H1 (cell line): ENCODE measurements at regions not wholly inside any gene's neighbourhood (a gene's known extent, or its start where the extent isn't known, plus 50 kb on each side); places are given as distances from the start of the nearest gene placed in this dataset.

Experiments
- CTCF ChIA-PET: fragments of 300-600 bp; sonication (Branson Sonifier 250); formaldehyde crosslinking; loops from one replicate; lab custom pipeline; 2021; ENCODE audit not compliant: partially characterized antibody; lab: Charles Lee
- POLR2A ChIA-PET: fragments of 300-600 bp; sonication (Branson Sonifier 250); formaldehyde crosslinking; loops from one replicate; lab custom pipeline; 2021; ENCODE audit warnings: inconsistent platforms; ENCODE audit not compliant: partially characterized antibody; lab: Charles Lee
- DNase-seq, 2 experiments: peaks; one replicate each; pipeline versions ENCODE4 v3.0.0 to v3.0.0-alpha.2; 2010 to 2022; ENCODE audit warnings: low spot score in 2 of 2, low read depth in 1 of 2, mixed read lengths in 1 of 2
- FAIRE-seq: peaks from 2 replicates; lab custom pipeline; 2011; peaks lifted over from hg19 to GRCh38; lab: Jason Lieb, UNC
- H2AFZ ChIP-seq: 2 replicates; pipeline ENCODE4 v1.8.1; 2012; ENCODE audit warnings: low read length, inconsistent platforms
- H2AK5ac ChIP-seq: 2 replicates; pipeline ENCODE4 v1.6.1; 2013; ENCODE audit warnings: low read depth, low read length
- H2BK120ac ChIP-seq: replicated peaks from 2 replicates; pipeline ENCODE3; 2013; ENCODE audit warnings: low read depth, low read length, inconsistent platforms
- H2BK12ac ChIP-seq: 2 replicates; pipeline ENCODE4 v1.6.1; 2013; ENCODE audit warnings: low read depth, low read length
- H2BK15ac ChIP-seq: 2 replicates; pipeline ENCODE4 v1.6.1; 2013; ENCODE audit warnings: low read length
- H2BK20ac ChIP-seq: 2 replicates; pipeline ENCODE4 v1.6.1; 2013; ENCODE audit warnings: low read length
- H2BK5ac ChIP-seq: 2 replicates; pipeline ENCODE4 v1.6.1; 2013; ENCODE audit warnings: low read depth, low read length
- H3K14ac ChIP-seq: 2 replicates; pipeline ENCODE4 v1.6.1; 2013; ENCODE audit warnings: inconsistent platforms; ENCODE audit not compliant: insufficient read length
- H3K18ac ChIP-seq: 2 replicates; pipeline ENCODE4 v1.6.1; 2013; ENCODE audit warnings: low read length; ENCODE audit errors: extremely low read depth
- H3K23ac ChIP-seq: 2 replicates; pipeline ENCODE4 v1.6.1; 2013; ENCODE audit warnings: inconsistent platforms; ENCODE audit not compliant: insufficient read length
- H3K23me2 ChIP-seq: 2 replicates; pipeline ENCODE4 v1.6.1; 2013; ENCODE audit warnings: low read depth, low read length
- H3K27ac ChIP-seq: 2 replicates; pipeline ENCODE4 v1.6.1; 2011; ENCODE audit warnings: low read depth, low read length, inconsistent platforms
- H3K27me3 ChIP-seq, 4 experiments: replicated peaks in 1 of 4; 1 replicate in 1 of 4; 2 replicates in 3 of 4; pipeline versions ENCODE4 v1.6.1 to v1.8.1; 2011 to 2013; ENCODE audit warnings: low read length in 3 of 4, mild to moderate bottlenecking in 3 of 4, inconsistent platforms in 2 of 4, mixed read lengths in 2 of 4, moderate library complexity in 1 of 4; ENCODE audit not compliant: control insufficient read depth in 3 of 4, insufficient read depth in 3 of 4; ENCODE audit errors: extremely low read depth in 1 of 4
- H3K36me3 ChIP-seq, 4 experiments: 2 replicates each; pipeline versions ENCODE4 v1.6.1 to v1.8.1; 2011 to 2013; ENCODE audit warnings: mild to moderate bottlenecking in 4 of 4, low read length in 3 of 4, moderate library complexity in 2 of 4, control low read depth in 1 of 4, inconsistent platforms in 1 of 4; ENCODE audit not compliant: insufficient read depth in 4 of 4, control insufficient read depth in 2 of 4
- H3K4ac ChIP-seq: replicated peaks from 2 replicates; pipeline ENCODE3; 2013; ENCODE audit warnings: low read length, low read depth, mixed read lengths, inconsistent platforms; ENCODE audit not compliant: insufficient read length
- H3K4me1 ChIP-seq, 4 experiments: replicated peaks in 1 of 4; 1 replicate in 1 of 4; 2 replicates in 3 of 4; pipeline versions ENCODE4 v1.6.1 to v1.8.1; 2011 to 2013; ENCODE audit warnings: low read length in 3 of 4, inconsistent platforms in 2 of 4, mixed read lengths in 1 of 4; ENCODE audit not compliant: insufficient read depth in 4 of 4, control insufficient read depth in 3 of 4
- H3K4me2 ChIP-seq, 2 experiments: 2 replicates each; pipeline versions ENCODE4 v1.6.1 to v1.8.1; 2011 to 2013; ENCODE audit warnings: low read depth in 2 of 2, low read length in 2 of 2, control low read depth in 1 of 2, inconsistent platforms in 1 of 2, mild to moderate bottlenecking in 1 of 2; ENCODE audit not compliant: insufficient read depth in 1 of 2
- H3K4me3 ChIP-seq, 4 experiments: fragments of 200-600, 300-600 bp in 1 of 4; sonication (generic), shearing (Covaris generic), sonication (Bioruptor Twin) in 1 of 4; 2 replicates each; pipeline versions ENCODE4 v1.5.1 to v1.8.1; 2011 to 2016; ENCODE audit warnings: low read length in 4 of 4, low read depth in 3 of 4, control low read depth in 2 of 4, inconsistent platforms in 2 of 4, mild to moderate bottlenecking in 2 of 4, mixed read lengths in 1 of 4, moderate library complexity in 1 of 4; ENCODE audit not compliant: insufficient read depth in 2 of 4; ENCODE audit errors: extremely low read depth in 1 of 4
- H3K56ac ChIP-seq: replicated peaks from 2 replicates; pipeline ENCODE3; 2013; ENCODE audit warnings: low read depth, mild to moderate bottlenecking, mixed read lengths, low read length, inconsistent platforms; ENCODE audit not compliant: insufficient read length
- H3K79me1 ChIP-seq: 2 replicates; pipeline ENCODE4 v1.6.1; 2013; ENCODE audit warnings: low read depth, low read length, control low read depth
- H3K79me2 ChIP-seq, 2 experiments: 2 replicates each; pipeline versions ENCODE4 v1.6.1 to v1.8.1; 2012 to 2013; ENCODE audit warnings: low read length in 2 of 2, mild to moderate bottlenecking in 2 of 2, inconsistent platforms in 1 of 2; ENCODE audit not compliant: insufficient read depth in 2 of 2, control insufficient read depth in 1 of 2
- H3K9ac ChIP-seq, 4 experiments: replicated peaks in 1 of 4; 1 replicate in 1 of 4; 2 replicates in 3 of 4; pipeline versions ENCODE4 v1.6.1 to v1.8.1; 2011 to 2013; ENCODE audit warnings: low read depth in 3 of 4, low read length in 3 of 4, control low read depth in 2 of 4, mild to moderate bottlenecking in 2 of 4, moderate library complexity in 2 of 4, inconsistent platforms in 1 of 4; ENCODE audit errors: extremely low read depth in 1 of 4
- H3K9me3 ChIP-seq, 2 experiments: 2 replicates each; pipeline versions ENCODE4 v1.6.1 to v1.8.1; 2012 to 2013; ENCODE audit warnings: mild to moderate bottlenecking in 2 of 2, moderate library complexity in 2 of 2, control low read depth in 1 of 2, inconsistent platforms in 1 of 2, low read depth in 1 of 2, low read length in 1 of 2, mixed read lengths in 1 of 2; ENCODE audit not compliant: insufficient read depth in 2 of 2
- H4K20me1 ChIP-seq, 2 experiments: replicated peaks in 1 of 2; 2 replicates each; pipeline versions ENCODE3 to v1.8.1; 2011 to 2013; ENCODE audit warnings: inconsistent platforms in 2 of 2, low read length in 2 of 2, mild to moderate bottlenecking in 1 of 2; ENCODE audit not compliant: insufficient read depth in 2 of 2, control insufficient read depth in 1 of 2
- H4K5ac ChIP-seq: 2 replicates; pipeline ENCODE4 v1.6.1; 2013; ENCODE audit warnings: low read length, low read depth, mixed read lengths, inconsistent platforms; ENCODE audit not compliant: insufficient read length
- H4K8ac ChIP-seq: 2 replicates; pipeline ENCODE4 v1.8.0; 2013; ENCODE audit warnings: mild to moderate bottlenecking, moderate library complexity, low read length, inconsistent platforms; ENCODE audit not compliant: insufficient read depth; ENCODE audit errors: extremely low read depth
- H4K91ac ChIP-seq: replicated peaks from 2 replicates; pipeline ENCODE3; 2013; ENCODE audit warnings: low read length, mixed read lengths, inconsistent platforms; ENCODE audit not compliant: insufficient read length
- BRCA1 ChIP-seq: IDR thresholded peaks from 2 replicates; pipeline ENCODE4 v1.6.1; 2012; ENCODE audit warnings: low read depth, low read length, improper control_type of control experiment
- CEBPB ChIP-seq: IDR thresholded peaks from 2 replicates; pipeline ENCODE4 v1.6.1; 2012; ENCODE audit warnings: low read depth, low read length
- CTBP2 ChIP-seq: IDR thresholded peaks from 2 replicates; pipeline ENCODE4 v1.7.0; 2011; ENCODE audit warnings: borderline replicate concordance, mild to moderate bottlenecking, moderate library complexity, mixed read lengths, low read length; ENCODE audit not compliant: insufficient read depth, insufficient read length
- EP300 ChIP-seq, 2 experiments: IDR thresholded peaks; 1 replicate in 1 of 2; 2 replicates in 1 of 2; pipeline ENCODE4 v1.6.1; 2011 to 2012; ENCODE audit warnings: low read depth in 2 of 2, low read length in 2 of 2, mild to moderate bottlenecking in 2 of 2, borderline replicate concordance in 1 of 2, inconsistent platforms in 1 of 2, moderate library complexity in 1 of 2
- FOSL1 ChIP-seq: IDR thresholded peaks from 2 replicates; pipeline ENCODE4 v1.6.1; 2011; ENCODE audit warnings: mild to moderate bottlenecking, low read depth, low read length, moderate library complexity; ENCODE audit not compliant: insufficient read depth
- NANOG ChIP-seq: IDR thresholded peaks from 2 replicates; pipeline ENCODE4 v1.6.1; 2011; ENCODE audit warnings: low read length, low read depth, mild to moderate bottlenecking, inconsistent platforms; ENCODE audit not compliant: insufficient read depth, poor library complexity, severe bottlenecking
- POLR2AphosphoS5 ChIP-seq: IDR thresholded peaks from 2 replicates; pipeline ENCODE4 v1.6.1; 2011; ENCODE audit warnings: low read depth, low read length
- RAD21 ChIP-seq, 2 experiments: IDR thresholded peaks in 1 of 2; conservative IDR thresholded peaks in 1 of 2; 2 replicates each; pipeline ENCODE4 v1.6.1; 2011; ENCODE audit warnings: low read depth in 2 of 2, low read length in 2 of 2, improper control_type of control experiment in 1 of 2, inconsistent platforms in 1 of 2, mild to moderate bottlenecking in 1 of 2, moderate library complexity in 1 of 2
- SAP30 ChIP-seq: fragments of 300-600 bp; sonication (generic); IDR thresholded peaks from 2 replicates; pipeline ENCODE4 v1.7.1; 2012; ENCODE audit warnings: low read length, moderate library complexity, mild to moderate bottlenecking, inconsistent platforms; ENCODE audit not compliant: insufficient read depth, insufficient replicate concordance
- SP2 ChIP-seq: IDR thresholded peaks from 2 replicates; pipeline ENCODE4 v1.6.1; 2012; ENCODE audit warnings: mild to moderate bottlenecking, low read length, inconsistent platforms
- SUZ12 ChIP-seq: fragments of 200-600 bp; sonication (generic); IDR thresholded peaks from 2 replicates; pipeline ENCODE4 v1.6.1; 2012; ENCODE audit warnings: mild to moderate bottlenecking, inconsistent platforms, low read length, moderate library complexity, mixed read lengths
- WGBS, 2 experiments: shearing (Covaris generic) in 1 of 2; methylation state at CpG; one replicate each; pipeline versions ENCODE4 v1.1.6 to v1.1.7; 2013 to 2015; ENCODE audit warnings: low lambda C conversion rate in 2 of 2, mixed read lengths in 2 of 2, inconsistent platforms in 1 of 2, low coverage in 1 of 2, missing lambda C conversion rate in 1 of 2; ENCODE audit not compliant: insufficient replicate concordance in 2 of 2, insufficient coverage in 1 of 2, insufficient read length in 1 of 2; ENCODE audit errors: extremely low coverage in 1 of 2, missing lambda C conversion rate in 1 of 2; 5-methylcytosine and 5-hydroxymethylcytosine counted together
- TF ChIP-seq, protein P1 (sequence below): IDR thresholded peaks from 2 replicates; pipeline ENCODE4 v1.6.1; 2011; ENCODE audit warnings: low read depth, mild to moderate bottlenecking, low read length; ENCODE audit not compliant: insufficient read depth

DNA sequence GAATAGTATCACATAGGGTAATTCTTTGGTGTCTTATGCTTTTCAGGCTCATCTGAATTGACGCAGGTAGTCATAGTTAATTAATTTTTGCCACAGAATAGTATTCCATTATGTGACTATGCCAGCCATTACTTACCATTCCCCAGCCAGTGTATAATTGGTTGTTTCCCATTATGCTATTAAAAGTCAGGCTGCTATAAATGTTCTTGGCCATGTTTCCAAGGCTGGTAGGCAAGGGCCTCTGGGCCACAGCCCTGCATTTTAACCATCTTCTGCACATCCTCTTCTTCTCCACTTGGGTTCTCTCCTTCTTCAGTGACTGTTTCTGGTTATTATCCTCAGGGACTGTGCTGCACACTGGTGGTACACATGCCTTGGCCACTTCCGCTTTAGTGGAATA is 190.9 kb downstream of the ADAMTS15 start:
- Histone ChIP-seq H3K4ac (no peak overlapping the region), H4K8ac (no peak overlapping the region), H3K27ac (no peak overlapping the region), H3K36me3 (no peaks in the 10 kb centered on the region), H2BK15ac (no peak overlapping the region), H3K4me3 (no peak overlapping the region), H3K18ac (no peak overlapping the region), H3K23me2 (no peaks in the 10 kb centered on the region), H4K5ac (no peak overlapping the region), H3K56ac (no peak overlapping the region), H3K23ac (no peak overlapping the region), H4K91ac (no peak overlapping the region), H3K14ac (no peak overlapping the region), H3K27me3 (no peaks in the 10 kb centered on the region), H4K20me1 (no peaks in the 10 kb centered on the region), H3K79me2 (no peaks in the 10 kb centered on the region), H3K4me1 (peaks cover 0 to 5% (median 2%) of the 10 kb centered on the region in 4 experiments; a peak in 3 of 7 replicates), H2AK5ac (no peak overlapping the region), H2BK120ac (no peak overlapping the region), H3K9ac (no peak overlapping the region), H2BK20ac (no peak overlapping the region), H3K9me3 (no peaks in the 10 kb centered on the region), H2BK12ac (no peak overlapping the region), H2AFZ (no peak overlapping the region), H3K4me2 (no peak overlapping the region), H3K79me1 (no peaks in the 10 kb centered on the region), H2BK5ac (no peak overlapping the region)
- TF ChIP-seq BRCA1 (no peak), RAD21 (IDR thresholded peaks at IDR 0.05 in 1 of 2, conservative IDR thresholded peaks at IDR 0.05 in 1 of 2; ENCODE audit: low read depth in 2 of 2, low read length in 2 of 2) (no peak), FOSL1 (no peak), SUZ12 (no peak), POLR2AphosphoS5 (no peak), SP2 (no peak), NANOG (no peak), CEBPB (no peak), EP300 (IDR thresholded peaks at IDR 0.05; ENCODE audit: borderline replicate concordance in 1 of 2, low read depth in 2 of 2, low read length in 2 of 2) (no peak), SAP30 (no peak), CTBP2 (no peak)
- TF ChIP-seq, protein P1, sequence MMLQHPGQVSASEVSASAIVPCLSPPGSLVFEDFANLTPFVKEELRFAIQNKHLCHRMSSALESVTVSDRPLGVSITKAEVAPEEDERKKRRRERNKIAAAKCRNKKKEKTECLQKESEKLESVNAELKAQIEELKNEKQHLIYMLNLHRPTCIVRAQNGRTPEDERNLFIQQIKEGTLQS, result no peak
- CTCF ChIA-PET, result interaction anchor here (0.7 kb wide), 1 partner anchor 329 kb away, joined by 3 read pairs; no protein-coding TSS in a partner anchor
- no peak for DNase-seq
- whole genome bisulfite sequencing, 2 experiments, result 92% methylated on average over 2 of the region's 2 CpGs; no CpG with 5 or more reads in 1 of the 2 experiments
- no peak for FAIRE-seq
- POLR2A ChIA-PET, result no interaction called here
